Mesendoderm (in vitro differentiated cells): ENCODE measurements at regions not wholly inside any gene's neighbourhood (a gene's known extent, or its start where the extent isn't known, plus 50 kb on each side); places are given as distances from the start of the nearest gene placed in this dataset.
"Not testable (repeated sequence)": the region's sequence is repeated elsewhere in the genome, so short reads cannot be mapped to it uniquely, and the experiment has no call there.

Experiments
- DNase-seq: peaks from one replicate; pipeline ENCODE4 v3.0.0; 2013
- H2AK5ac ChIP-seq: 2 replicates; pipeline ENCODE4 v1.6.1; 2013; ENCODE audit warnings: low read length, inconsistent platforms
- H2BK120ac ChIP-seq: 2 replicates; pipeline ENCODE4 v1.6.1; 2013; ENCODE audit warnings: low read depth, mild to moderate bottlenecking, low read length, moderate library complexity, mixed read lengths
- H2BK15ac ChIP-seq: replicated peaks from 2 replicates; pipeline ENCODE4 v1.6.1; 2013; ENCODE audit warnings: low read depth, mild to moderate bottlenecking, moderate library complexity
- H2BK5ac ChIP-seq: 2 replicates; pipeline ENCODE4 v1.6.1; 2013; ENCODE audit warnings: low read length, inconsistent platforms
- H3K18ac ChIP-seq: 2 replicates; pipeline ENCODE4 v1.6.1; 2013; ENCODE audit warnings: mild to moderate bottlenecking, low read length, mixed read lengths
- H3K23ac ChIP-seq: one replicate; pipeline ENCODE4 v1.6.1; 2013; ENCODE audit warnings: low read length
- H3K27ac ChIP-seq: 2 replicates; pipeline ENCODE4 v1.5.1; 2013; ENCODE audit warnings: low read depth, mild to moderate bottlenecking, inconsistent platforms, low read length, moderate library complexity
- H3K27me3 ChIP-seq: 2 replicates; pipeline ENCODE4 v1.6.1; 2013; ENCODE audit warnings: low read length, control low read depth, mild to moderate bottlenecking, inconsistent platforms; ENCODE audit not compliant: insufficient read depth, poor library complexity
- H3K36me3 ChIP-seq: 2 replicates; pipeline ENCODE4 v1.6.1; 2013; ENCODE audit warnings: low read length, inconsistent platforms; ENCODE audit not compliant: control insufficient read depth, insufficient read depth
- H3K4ac ChIP-seq: one replicate; pipeline ENCODE4 v1.6.1; 2013; ENCODE audit warnings: low read depth, mild to moderate bottlenecking, low read length, moderate library complexity
- H3K4me1 ChIP-seq: 2 replicates; pipeline ENCODE4 v1.6.1; 2013; ENCODE audit warnings: low read depth, low read length, inconsistent platforms; ENCODE audit not compliant: control insufficient read depth
- H3K4me2 ChIP-seq: 2 replicates; pipeline ENCODE4 v1.6.1; 2013; ENCODE audit warnings: low read length
- H3K4me3 ChIP-seq: 2 replicates; pipeline ENCODE4 v1.5.1; 2013; ENCODE audit warnings: mild to moderate bottlenecking, low read length
- H3K56ac ChIP-seq: one replicate; pipeline ENCODE4 v1.6.1; 2013; ENCODE audit warnings: low read length
- H3K79me1 ChIP-seq: 2 replicates; pipeline ENCODE4 v1.6.1; 2013; ENCODE audit warnings: low read length, inconsistent platforms
- H3K79me2 ChIP-seq: 2 replicates; pipeline ENCODE4 v1.6.1; 2013; ENCODE audit warnings: mild to moderate bottlenecking, low read length; ENCODE audit not compliant: control insufficient read depth, insufficient read depth
- H3K9ac ChIP-seq: 2 replicates; pipeline ENCODE4 v1.6.1; 2013; ENCODE audit warnings: low read length, inconsistent platforms
- H4K5ac ChIP-seq: one replicate; pipeline ENCODE4 v1.6.1; 2013; ENCODE audit warnings: low read length
- H4K8ac ChIP-seq: one replicate; pipeline ENCODE4 v1.6.1; 2013; ENCODE audit warnings: low read depth, mild to moderate bottlenecking, control low read depth, low read length, moderate library complexity
- WGBS: extraction: QIAGEN DNeasy Blood & Tissue Kit; methylation state at CpG from one replicate; pipeline ENCODE4 v1.1.7; 2013; ENCODE audit warnings: low lambda C conversion rate, missing lambda C conversion rate; ENCODE audit not compliant: insufficient coverage; ENCODE audit errors: extremely low coverage; 5-methylcytosine and 5-hydroxymethylcytosine counted together

- Histone ChIP-seq H3K4ac (no peak overlapping the region), H3K27me3 (no peaks in the 10 kb centered on the region), H3K56ac (no peak overlapping the region), H3K18ac (no peak overlapping the region), H3K27ac (no peak overlapping the region), H4K8ac (no peak overlapping the region), H3K4me1 (no peaks in the 10 kb centered on the region), H3K4me2 (no peak overlapping the region), H3K4me3 (no peak overlapping the region), H3K79me1 (no peaks in the 10 kb centered on the region), H3K9ac (no peak overlapping the region), H2BK120ac (no peak overlapping the region), H3K79me2 (no peaks in the 10 kb centered on the region), H3K36me3 (no peaks in the 10 kb centered on the region), H2BK15ac (no peak overlapping the region), H2BK5ac (no peak overlapping the region), H4K5ac (no peak overlapping the region), H2AK5ac (no peak overlapping the region), H3K23ac (no peak overlapping the region)
- no CpG with 5 or more reads among the region's 3 CpGs for WGBS
- no peak for DNase-seq
Measured at GRCh38 chr3:185995352-185995751, 57.5 kb upstream of the TRA2B start.

GRCh38 chr3:185992831-185993374, 55.1 kb upstream of the TRA2B start:
- no peak overlapping the region for H3K4me2 ChIP-seq
- H3K79me2 ChIP-seq, result no peaks in the 10 kb centered on the region
- no peak overlapping the region for H4K5ac ChIP-seq
- H3K56ac ChIP-seq, result no peak overlapping the region
- H2BK120ac ChIP-seq, result no peak overlapping the region
- no peak overlapping the region for H2BK5ac ChIP-seq
- no peak overlapping the region for H3K9ac ChIP-seq
- no peaks in the 10 kb centered on the region for H3K36me3 ChIP-seq
- H2BK15ac ChIP-seq, result no peak overlapping the region
- H4K8ac ChIP-seq, result no peak overlapping the region
- H3K18ac ChIP-seq, result no peak overlapping the region
- no CpG with 5 or more reads among the region's 9 CpGs for WGBS
- no peak overlapping the region for H3K4me3 ChIP-seq
- H3K4ac ChIP-seq, result no peak overlapping the region
- H3K4me1 ChIP-seq, result no peaks in the 10 kb centered on the region
- no peaks in the 10 kb centered on the region for H3K79me1 ChIP-seq
- no peak overlapping the region for H2AK5ac ChIP-seq
- no peak overlapping the region for H3K27ac ChIP-seq
- no peaks in the 10 kb centered on the region for H3K27me3 ChIP-seq
- H3K23ac ChIP-seq, result no peak overlapping the region
- DNase-seq, result no peak

GRCh38 chr3:185990995-185991394, 53.2 kb upstream of the TRA2B start:
- H2BK5ac ChIP-seq, H2BK120ac ChIP-seq, H4K5ac ChIP-seq, H3K27me3 ChIP-seq, H3K79me2 ChIP-seq, H3K9ac ChIP-seq, H3K4me2 ChIP-seq, H3K4me1 ChIP-seq, H2AK5ac ChIP-seq, H3K23ac ChIP-seq, H2BK15ac ChIP-seq, H3K79me1 ChIP-seq, DNase-seq, H4K8ac ChIP-seq, H3K56ac ChIP-seq, H3K27ac ChIP-seq, H3K4me3 ChIP-seq, H3K4ac ChIP-seq, H3K18ac ChIP-seq, H3K36me3 ChIP-seq: not testable (repeated sequence)
- WGBS, result no CpG with 5 or more reads among the region's 4 CpGs

GRCh38 chr3:185989511-185989910, 51.7 kb upstream of the TRA2B start:
- no peak overlapping the region for H2BK120ac ChIP-seq
- no peak overlapping the region for H3K9ac ChIP-seq
- no peaks in the 10 kb centered on the region for H3K4me1 ChIP-seq
- no peak overlapping the region for H2BK15ac ChIP-seq
- no peak overlapping the region for H3K4me2 ChIP-seq
- no peak overlapping the region for H2BK5ac ChIP-seq
- no peak overlapping the region for H3K27ac ChIP-seq
- no peak overlapping the region for H4K5ac ChIP-seq
- H3K27me3 ChIP-seq, result no peaks in the 10 kb centered on the region
- no peak for DNase-seq
- no peaks in the 10 kb centered on the region for H3K36me3 ChIP-seq
- no peak overlapping the region for H2AK5ac ChIP-seq
- no peaks in the 10 kb centered on the region for H3K79me2 ChIP-seq
- H4K8ac ChIP-seq, result no peak overlapping the region
- no peak overlapping the region for H3K4ac ChIP-seq
- no CpG with 5 or more reads among the region's 3 CpGs for WGBS
- H3K23ac ChIP-seq, result no peak overlapping the region
- no peak overlapping the region for H3K56ac ChIP-seq
- no peak overlapping the region for H3K4me3 ChIP-seq
- no peak overlapping the region for H3K18ac ChIP-seq
- no peaks in the 10 kb centered on the region for H3K79me1 ChIP-seq

GRCh38 chr3:185988816-185989175, 51.0 kb upstream of the TRA2B start:
- Histone ChIP-seq H3K4ac (no peak overlapping the region), H3K56ac (no peak overlapping the region), H4K8ac (no peak overlapping the region), H2BK120ac (no peak overlapping the region), H3K18ac (no peak overlapping the region), H3K36me3 (no peaks in the 10 kb centered on the region), H3K27me3 (no peaks in the 10 kb centered on the region), H3K4me1 (no peaks in the 10 kb centered on the region), H4K5ac (no peak overlapping the region), H2BK15ac (no peak overlapping the region), H3K23ac (no peak overlapping the region), H3K4me2 (no peak overlapping the region), H3K27ac (no peak overlapping the region), H2BK5ac (no peak overlapping the region), H3K9ac (no peak overlapping the region), H3K4me3 (no peak overlapping the region), H2AK5ac (no peak overlapping the region), H3K79me2 (no peaks in the 10 kb centered on the region), H3K79me1 (no peaks in the 10 kb centered on the region)
- no peak for DNase-seq
- no CpG with 5 or more reads among the region's 3 CpGs for WGBS

- no peaks in the 10 kb centered on the region for H3K27me3 ChIP-seq
- no peak overlapping the region for H3K56ac ChIP-seq
- no peak overlapping the region for H2BK15ac ChIP-seq
- no peak overlapping the region for H3K4me2 ChIP-seq
- H3K27ac ChIP-seq, result no peak overlapping the region
- H3K79me1 ChIP-seq, result no peaks in the 10 kb centered on the region
- H2BK120ac ChIP-seq, result no peak overlapping the region
- no peak overlapping the region for H4K5ac ChIP-seq
- no CpG with 5 or more reads among the region's 3 CpGs for WGBS
- H3K9ac ChIP-seq, result no peak overlapping the region
- no peak overlapping the region for H3K18ac ChIP-seq
- peak; percentile 44 for DNase-seq
- no peaks in the 10 kb centered on the region for H3K79me2 ChIP-seq
- no peak overlapping the region for H2AK5ac ChIP-seq
- H3K23ac ChIP-seq, result no peak overlapping the region
- H3K4ac ChIP-seq, result no peak overlapping the region
- no peak overlapping the region for H3K4me3 ChIP-seq
- no peaks in the 10 kb centered on the region for H3K4me1 ChIP-seq
- H3K36me3 ChIP-seq, result no peaks in the 10 kb centered on the region
- no peak overlapping the region for H4K8ac ChIP-seq
- H2BK5ac ChIP-seq, result no peak overlapping the region
Measured at GRCh38 chr3:185988080-185988815, 50.4 kb upstream of the TRA2B start.
